ENCODE measurements at regions not wholly inside any gene's neighbourhood (a gene's known extent, or its start where the extent isn't known, plus 50 kb on each side); places are given as distances from the start of the nearest gene placed in this dataset.
A peak's percentile ranks its signal among the peaks of the same experiment; 100 is the strongest.

GRCh38 chr1:114314098-114314497, 160.4 kb upstream of the SYT6 start:
- peak; percentile 68 for DNase-seq

- DNase-seq: peak; percentile 97
These were observed 157.1 kb upstream of the SYT6 start for GRCh38 chr1:114310695-114311271.

- DNase-seq: no peak
These were observed 149.2 kb upstream of the SYT6 start for GRCh38 chr1:114302821-114303220.

- no peak for DNase-seq
These were observed 145.8 kb upstream of the SYT6 start for GRCh38 chr1:114299331-114299975.

- no peak for DNase-seq
These were observed 144.3 kb upstream of the SYT6 start for GRCh38 chr1:114298008-114298407.

GRCh38 chr1:114296413-114296812, 142.7 kb upstream of the SYT6 start:
- no peak for DNase-seq

GRCh38 chr1:114295321-114295720, 141.7 kb upstream of the SYT6 start:
- no peak for DNase-seq

GRCh38 chr1:114292835-114293234, 139.2 kb upstream of the SYT6 start:
- DNase-seq: no peak

GRCh38 chr1:114292194-114292593, 138.5 kb upstream of the SYT6 start:
- no peak for DNase-seq

- no peak for DNase-seq
These were observed 137.1 kb upstream of the SYT6 start for GRCh38 chr1:114290776-114291175.

GRCh38 chr1:114290341-114290740, 136.7 kb upstream of the SYT6 start:
- DNase-seq: no peak

- DNase-seq: no peak
These were observed 136.2 kb upstream of the SYT6 start for GRCh38 chr1:114289824-114290223.

GRCh38 chr1:114289306-114289705, 135.6 kb upstream of the SYT6 start:
- DNase-seq: no peak

- DNase-seq: no peak
These were observed 133.3 kb upstream of the SYT6 start for GRCh38 chr1:114286960-114287359.

- peak; percentile 60 for DNase-seq
These were observed 132.5 kb upstream of the SYT6 start for GRCh38 chr1:114286179-114286578.

- DNase-seq: peak; percentile 88
These were observed 129.2 kb upstream of the SYT6 start for GRCh38 chr1:114282751-114283403.

GRCh38 chr1:114278911-114279310, 125.2 kb upstream of the SYT6 start:
- no peak for DNase-seq

- no peak for DNase-seq
These were observed 124.8 kb upstream of the SYT6 start for GRCh38 chr1:114278430-114278829.

GRCh38 chr1:114274621-114275317, 121.1 kb upstream of the SYT6 start:
- no peak for DNase-seq

GRCh38 chr1:114272593-114272992, 118.9 kb upstream of the SYT6 start:
- no peak for DNase-seq

GRCh38 chr1:114270718-114271117, 117.0 kb upstream of the SYT6 start:
- DNase-seq: no peak

- DNase-seq: no peak
These were observed 116.6 kb upstream of the SYT6 start for GRCh38 chr1:114270282-114270681.

GRCh38 chr1:114269539-114269938, 115.9 kb upstream of the SYT6 start:
- DNase-seq: no peak

GRCh38 chr1:114263343-114263742, 109.7 kb upstream of the SYT6 start:
- DNase-seq: no peak

All from fibroblast of skin of back (primary cell).